ENCODE measurements at regions not wholly inside any gene's neighbourhood (a gene's known extent, or its start where the extent isn't known, plus 50 kb on each side); places are given as distances from the start of the nearest gene placed in this dataset.
"Not testable (repeated sequence)": the region's sequence is repeated elsewhere in the genome, so short reads cannot be mapped to it uniquely, and the experiment has no call there.

DNA sequence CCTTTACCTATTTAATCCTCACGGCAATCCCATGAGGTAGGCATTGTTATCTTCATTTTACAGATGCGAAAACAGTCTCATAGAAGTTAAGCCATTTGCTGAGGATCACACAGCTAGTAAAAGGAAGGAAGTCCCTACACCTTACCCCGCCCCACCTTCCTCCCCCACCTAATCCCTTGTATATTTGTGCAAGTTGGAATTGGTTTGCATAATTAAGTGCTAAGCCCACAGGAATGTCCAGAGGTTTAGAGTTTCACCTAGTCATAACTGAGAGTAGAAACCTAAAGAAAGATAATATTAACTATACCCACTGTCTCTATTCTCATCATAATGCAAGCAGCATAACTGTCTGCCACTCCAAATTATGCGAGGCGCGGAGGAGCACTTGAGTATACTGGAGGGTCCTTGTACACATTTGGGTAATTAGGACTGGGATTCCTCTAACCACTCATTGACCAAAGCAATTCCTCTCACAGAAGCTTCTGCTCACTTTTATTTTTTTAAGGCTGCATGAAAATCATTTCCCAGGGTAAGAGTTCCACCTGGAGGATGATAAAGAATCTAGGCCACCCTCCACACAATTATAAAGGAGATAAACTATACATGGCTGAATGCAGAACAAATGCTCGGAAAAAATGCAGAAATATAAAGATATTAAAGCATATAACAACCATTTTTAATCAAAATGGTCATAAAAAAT, 199.9 kb downstream of the FAM181B start:
- DNase-seq (no peak), ATAC-seq (no peak)
- Histone ChIP-seq H3K9me3 (ENCODE audit: control insufficient read depth, low read length) (no peaks in the 10 kb centered on the region), H3K27ac (ENCODE audit: low read length) (no peak overlapping the region), H3K4me3 (ENCODE audit: low read length) (no peak overlapping the region), H3K4me1 (ENCODE audit: control insufficient read depth, insufficient read depth, low read length) (no peaks in the 10 kb centered on the region), H3K27me3 (ENCODE audit: control insufficient read depth, insufficient read depth) (no peaks in the 10 kb centered on the region)
- 75% methylated on average over 7 of the region's 7 CpGs for WGBS
- intact Hi-C loops (cut with DNase I) = no loop called here

DNA sequence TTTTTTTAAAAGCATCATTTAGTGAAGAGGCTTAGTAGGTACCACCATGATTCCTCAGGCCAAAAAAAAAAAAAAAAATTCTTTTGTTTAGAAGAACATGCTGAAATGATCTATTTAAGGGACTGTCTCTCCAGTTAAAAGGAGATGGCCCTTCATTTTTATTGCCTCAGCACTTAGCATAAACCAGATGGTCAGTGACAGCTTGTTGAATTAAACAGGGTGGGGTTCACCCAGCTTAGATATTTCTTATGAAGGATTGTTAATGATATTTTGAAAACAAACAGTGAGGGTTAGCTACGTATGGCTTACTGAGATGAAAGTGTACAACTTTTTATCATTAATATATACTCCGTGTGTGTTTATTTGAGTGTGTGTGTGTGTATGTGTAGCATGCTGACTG, 203.7 kb downstream of the FAM181B start:
- Histone ChIP-seq H3K27me3 (ENCODE audit: control insufficient read depth, insufficient read depth) (no peaks in the 10 kb centered on the region), H3K9me3 (ENCODE audit: control insufficient read depth, low read length) (no peaks in the 10 kb centered on the region), H3K4me1 (ENCODE audit: control insufficient read depth, insufficient read depth, low read length) (no peaks in the 10 kb centered on the region), H3K27ac (ENCODE audit: low read length) (no peak overlapping the region), H3K4me3 (ENCODE audit: low read length) (no peak overlapping the region)
- DNase-seq (no peak), ATAC-seq (no peak)
- intact Hi-C loops (cut with DNase I) = no loop called here
- WGBS = 63% methylated on average over 2 of the region's 2 CpGs

DNA sequence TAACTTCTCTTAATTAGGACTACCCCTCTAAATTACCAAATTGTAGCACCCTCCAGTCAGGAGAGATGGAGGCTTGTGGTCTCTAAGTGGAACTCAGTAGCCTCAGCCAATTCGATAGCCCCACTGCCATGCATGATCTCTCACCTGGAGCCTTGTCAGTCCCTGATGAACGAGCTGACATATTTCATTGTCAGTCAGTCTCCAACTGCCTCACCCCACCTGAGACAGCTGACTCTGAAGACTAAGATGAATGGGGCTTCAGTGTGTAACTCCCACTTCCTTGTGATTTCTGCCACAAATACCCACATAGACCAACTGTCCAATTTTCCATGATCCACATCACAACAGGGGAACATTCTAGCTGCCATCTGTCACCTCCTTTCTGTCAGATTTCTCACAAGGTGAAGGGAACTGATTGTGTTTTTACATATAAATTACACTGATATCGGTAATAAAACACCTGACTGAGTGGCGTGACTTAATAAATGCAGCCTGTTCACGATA, 206.5 kb downstream of the FAM181B start:
- H3K4me3 ChIP-seq (ENCODE audit: low read length) = no peak overlapping the region
- DNase-seq = no peak
- no peak for ATAC-seq
- H3K27me3 ChIP-seq (ENCODE audit: control insufficient read depth, insufficient read depth) = no peaks in the 10 kb centered on the region
- WGBS = 84% methylated on average over 5 of the region's 5 CpGs
- no peaks in the 10 kb centered on the region for H3K9me3 ChIP-seq (ENCODE audit: control insufficient read depth, low read length)
- intact Hi-C loops (cut with DNase I) = no loop called here
- H3K4me1 ChIP-seq (ENCODE audit: control insufficient read depth, insufficient read depth, low read length) = no peaks in the 10 kb centered on the region
- H3K27ac ChIP-seq (ENCODE audit: low read length) = no peak overlapping the region

DNA sequence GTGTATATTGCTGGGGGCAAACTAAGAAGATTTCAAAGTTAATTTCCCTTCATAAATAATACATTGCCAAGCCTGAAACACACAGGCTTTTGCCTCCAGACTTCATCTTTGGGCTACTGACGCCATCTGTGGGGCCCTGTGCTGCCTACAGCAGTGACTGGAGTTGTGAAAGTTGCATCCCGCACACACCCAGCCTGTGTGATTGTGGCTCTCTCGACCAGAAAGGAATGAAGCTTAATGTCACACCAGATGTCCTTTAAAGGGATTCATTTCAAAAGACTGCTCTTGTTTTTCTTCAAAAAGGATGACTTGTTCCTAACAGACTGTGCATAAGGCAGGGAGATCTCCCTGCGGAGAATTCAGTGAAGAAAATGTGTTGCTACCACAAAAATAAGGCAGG, 210.5 kb downstream of the FAM181B start:
- H3K9me3 ChIP-seq (ENCODE audit: control insufficient read depth, low read length) = no peaks in the 10 kb centered on the region
- no peak overlapping the region for H3K27ac ChIP-seq (ENCODE audit: low read length)
- no peak overlapping the region for H3K4me3 ChIP-seq (ENCODE audit: low read length)
- intact Hi-C loops (cut with DNase I) = no loop called here
- no peaks in the 10 kb centered on the region for H3K27me3 ChIP-seq (ENCODE audit: control insufficient read depth, insufficient read depth)
- peak in 2 of 3 donors; percentile 39 to 40 for DNase-seq
- WGBS = 56% methylated on average over 4 of the region's 4 CpGs
- no peaks in the 10 kb centered on the region for H3K4me1 ChIP-seq (ENCODE audit: control insufficient read depth, insufficient read depth, low read length)
- no peak for ATAC-seq

DNA sequence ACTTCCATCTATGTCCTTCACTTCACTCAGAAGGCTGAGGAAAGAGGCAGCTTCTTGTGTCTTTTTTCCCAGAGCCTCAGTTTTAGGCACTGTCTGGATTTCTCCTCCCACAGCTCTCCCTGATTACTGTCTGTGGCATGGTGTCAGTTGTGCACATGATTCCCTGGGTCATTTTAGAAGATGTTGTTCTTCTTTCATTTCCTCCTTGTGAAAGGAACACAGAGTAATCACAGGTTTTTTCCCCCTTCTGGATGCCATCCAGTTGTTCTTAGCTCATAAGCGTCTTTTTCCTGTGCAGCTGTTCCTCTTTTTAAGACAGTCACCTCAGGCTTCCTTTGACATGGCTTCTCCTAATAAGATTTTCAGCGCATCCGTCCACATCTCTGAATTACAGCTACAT, 212.2 kb downstream of the FAM181B start:
- WGBS = 23% methylated on average over 3 of the region's 3 CpGs
- DNase-seq (no peak), ATAC-seq (peak in 1 of 2 donors; percentile 66)
- Histone ChIP-seq H3K4me3 (ENCODE audit: low read length) (no peak overlapping the region), H3K27ac (ENCODE audit: low read length) (no peak overlapping the region), H3K4me1 (ENCODE audit: control insufficient read depth, insufficient read depth, low read length) (no peaks in the 10 kb centered on the region), H3K27me3 (ENCODE audit: control insufficient read depth, insufficient read depth) (no peaks in the 10 kb centered on the region), H3K9me3 (ENCODE audit: control insufficient read depth, low read length) (no peaks in the 10 kb centered on the region)
- intact Hi-C loops (cut with DNase I) = no loop called here

DNA sequence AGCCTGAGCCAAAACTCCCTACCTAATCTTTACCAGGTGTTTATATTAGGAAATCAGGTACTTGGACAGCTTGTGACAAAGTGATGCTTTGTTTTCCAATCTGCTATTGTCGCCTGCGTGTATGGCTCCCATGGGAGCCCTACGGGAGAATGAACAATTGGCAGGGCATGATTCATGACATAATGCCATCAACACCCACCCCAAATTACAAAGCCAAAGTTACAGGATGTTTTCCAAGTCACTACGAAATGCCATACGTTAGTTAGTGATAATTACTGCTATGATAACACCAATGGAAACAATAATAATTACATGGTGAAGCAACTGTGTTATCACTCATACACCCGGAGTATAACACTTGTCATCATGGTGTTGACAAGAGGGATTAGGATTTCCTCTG, 226.4 kb downstream of the FAM181B start:
- no peak overlapping the region for H3K4me3 ChIP-seq (ENCODE audit: low read length)
- no peaks in the 10 kb centered on the region for H3K9me3 ChIP-seq (ENCODE audit: control insufficient read depth, low read length)
- 19% methylated on average over 6 of the region's 6 CpGs for WGBS
- DNase-seq (no peak), ATAC-seq (no peak)
- intact Hi-C loops (cut with DNase I) = no loop called here
- no peaks in the 10 kb centered on the region for H3K4me1 ChIP-seq (ENCODE audit: control insufficient read depth, insufficient read depth, low read length)
- H3K27me3 ChIP-seq (ENCODE audit: control insufficient read depth, insufficient read depth) = no peaks in the 10 kb centered on the region
- H3K27ac ChIP-seq (ENCODE audit: low read length) = no peak overlapping the region

DNA sequence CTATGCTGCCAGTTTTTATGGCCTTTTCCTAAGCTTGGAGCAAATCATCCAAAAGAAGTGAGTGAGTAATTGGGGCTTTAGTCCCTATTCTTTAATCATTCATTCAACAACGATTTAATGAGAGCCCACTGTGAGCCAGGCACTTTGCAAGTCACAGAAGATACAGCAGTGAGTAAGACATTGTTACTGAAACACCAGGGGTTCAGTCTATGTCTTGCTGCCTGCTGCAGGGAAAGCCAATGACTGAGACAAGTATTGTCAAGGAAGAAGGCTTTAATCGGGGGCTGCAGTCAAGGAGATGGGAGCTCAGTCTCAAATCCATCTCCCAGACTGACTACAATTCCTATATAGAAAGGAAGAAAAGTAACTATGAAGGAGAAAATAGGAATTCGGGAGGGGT, 228.3 kb downstream of the FAM181B start:
- ATAC-seq (no peak), DNase-seq (no peak)
- intact Hi-C loops (cut with DNase I) = no loop called here
- Histone ChIP-seq H3K27ac (ENCODE audit: low read length) (no peak overlapping the region), H3K4me3 (ENCODE audit: low read length) (no peak overlapping the region), H3K4me1 (ENCODE audit: control insufficient read depth, insufficient read depth, low read length) (no peaks in the 10 kb centered on the region), H3K9me3 (ENCODE audit: control insufficient read depth, low read length) (no peaks in the 10 kb centered on the region), H3K27me3 (ENCODE audit: control insufficient read depth, insufficient read depth) (no peaks in the 10 kb centered on the region)
- 48% methylated on average over 3 of the region's 3 CpGs for WGBS

DNA sequence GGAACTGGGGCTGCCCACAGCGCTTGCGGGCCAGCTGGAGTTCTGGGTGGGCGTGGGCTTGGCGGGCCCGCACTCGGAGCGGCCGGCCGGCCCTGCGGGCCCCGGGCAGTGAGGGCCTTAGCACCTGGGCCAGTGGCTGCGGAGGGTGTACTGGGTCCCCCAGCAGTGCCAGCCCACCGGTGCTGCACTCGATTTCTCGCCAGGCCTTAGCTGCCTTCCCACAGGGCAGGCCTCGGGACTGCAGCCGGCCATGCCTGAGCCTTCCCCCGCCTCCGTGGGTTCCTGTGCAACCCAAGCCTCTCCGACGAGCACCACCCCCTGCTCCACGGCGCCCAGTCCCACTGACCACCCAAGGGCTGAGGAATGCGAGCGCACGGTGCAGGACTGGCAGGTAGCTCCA, 232.5 kb downstream of the FAM181B start:
- H3K9me3 ChIP-seq (ENCODE audit: control insufficient read depth, low read length); H3K27ac ChIP-seq (ENCODE audit: low read length); ATAC-seq; H3K27me3 ChIP-seq (ENCODE audit: control insufficient read depth, insufficient read depth); intact Hi-C loops (cut with DNase I); H3K4me3 ChIP-seq (ENCODE audit: low read length); H3K4me1 ChIP-seq (ENCODE audit: control insufficient read depth, insufficient read depth, low read length): not testable (repeated sequence)
- 98% methylated on average over 26 of the region's 26 CpGs for WGBS
- DNase-seq = peak in 1 of 3 donors; percentile 37

DNA sequence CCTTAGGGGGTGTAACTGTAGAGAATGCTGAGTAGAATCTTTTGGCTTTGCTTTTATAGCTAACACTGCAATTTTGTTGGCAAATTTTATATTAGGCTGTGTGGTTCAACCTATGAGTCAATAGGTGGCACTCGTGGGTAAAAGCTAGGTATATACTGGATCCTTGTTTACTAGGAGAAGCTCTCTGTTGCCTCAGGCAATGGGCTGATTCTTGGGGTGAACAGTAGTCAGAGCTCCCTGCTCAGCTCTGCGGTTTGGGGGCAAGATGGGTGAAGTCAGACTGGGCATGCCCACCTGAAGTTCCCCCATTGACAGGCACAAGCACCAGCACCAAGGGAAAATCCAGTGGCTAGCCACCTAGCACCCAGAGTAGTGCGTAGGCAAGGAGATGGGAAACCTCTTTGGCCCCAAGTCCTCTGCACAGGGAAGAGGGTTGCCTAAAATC, 238.7 kb downstream of the FAM181B start:
- whole genome bisulfite sequencing = 43% methylated on average over 3 of the region's 3 CpGs
- Histone ChIP-seq H3K4me3 (ENCODE audit: low read length) (no peak overlapping the region), H3K4me1 (ENCODE audit: control insufficient read depth, insufficient read depth, low read length) (no peaks in the 10 kb centered on the region), H3K9me3 (ENCODE audit: control insufficient read depth, low read length) (no peaks in the 10 kb centered on the region), H3K27me3 (ENCODE audit: control insufficient read depth, insufficient read depth) (no peaks in the 10 kb centered on the region), H3K27ac (ENCODE audit: low read length) (no peak overlapping the region)
- DNase-seq (no peak), ATAC-seq (no peak)
- intact Hi-C loops (cut with DNase I) = no loop called here

DNA sequence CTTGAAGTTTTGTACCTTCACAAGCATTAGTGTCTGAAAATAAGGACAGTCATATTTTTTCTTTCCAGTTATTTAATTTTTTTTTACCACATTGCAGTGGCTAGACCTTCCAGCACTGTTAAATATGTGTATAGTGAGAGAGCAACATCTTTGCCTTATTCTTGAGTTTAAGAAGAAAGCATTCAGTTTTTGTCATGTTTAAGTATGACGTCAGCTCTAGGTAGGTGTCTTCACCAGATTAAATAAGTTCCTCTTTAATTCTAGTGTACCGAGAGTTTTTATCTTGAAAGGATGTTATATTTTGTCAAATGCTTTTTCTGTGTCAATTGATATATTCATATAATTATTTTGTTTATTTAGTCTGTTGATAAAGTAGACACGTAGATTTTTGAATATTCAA, 258.8 kb downstream of the FAM181B start:
- intact Hi-C loops (cut with DNase I) = no loop called here
- Histone ChIP-seq H3K4me1 (ENCODE audit: control insufficient read depth, insufficient read depth, low read length) (no peaks in the 10 kb centered on the region), H3K4me3 (ENCODE audit: low read length) (no peak overlapping the region), H3K27ac (ENCODE audit: low read length) (no peak overlapping the region), H3K27me3 (ENCODE audit: control insufficient read depth, insufficient read depth) (no peaks in the 10 kb centered on the region), H3K9me3 (ENCODE audit: control insufficient read depth, low read length) (no peaks in the 10 kb centered on the region)
- no peak for ATAC-seq
- DNase-seq = no peak
- WGBS = 55% methylated on average over 3 of the region's 3 CpGs

DNA sequence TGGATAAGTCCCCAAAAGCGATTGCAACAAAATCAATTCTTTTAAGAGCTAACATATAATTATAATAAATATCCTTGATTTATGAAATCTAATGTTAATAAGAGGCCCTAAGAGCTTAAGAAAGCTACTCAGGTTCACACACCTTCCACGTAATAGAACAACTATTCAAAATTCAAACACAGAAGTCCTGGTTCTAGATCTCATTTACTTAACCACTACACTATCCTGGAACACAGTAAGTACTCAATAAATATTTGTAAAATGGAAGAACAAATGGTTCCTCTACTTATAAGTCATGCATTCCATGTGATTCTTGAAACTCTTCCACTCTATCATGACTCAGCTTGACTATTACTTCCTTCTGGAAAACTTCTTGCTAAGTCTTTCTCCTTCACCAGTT, 268.2 kb downstream of the FAM181B start:
- Histone ChIP-seq H3K4me1 (ENCODE audit: control insufficient read depth, insufficient read depth, low read length) (no peaks in the 10 kb centered on the region), H3K27ac (ENCODE audit: low read length) (no peak overlapping the region), H3K4me3 (ENCODE audit: low read length) (no peak overlapping the region), H3K9me3 (ENCODE audit: control insufficient read depth, low read length) (no peaks in the 10 kb centered on the region), H3K27me3 (ENCODE audit: control insufficient read depth, insufficient read depth) (no peaks in the 10 kb centered on the region)
- intact Hi-C loops (cut with DNase I) = no loop called here
- ATAC-seq = no peak
- DNase-seq = no peak
- WGBS = 93% methylated on average over 2 of the region's 2 CpGs
